ENCODE measurements at regions not wholly inside any gene's neighbourhood (a gene's known extent, or its start where the extent isn't known, plus 50 kb on each side); places are given as distances from the start of the nearest gene placed in this dataset.

GRCh38 chr5:18932081-18932480 is 1055.9 kb downstream of the CDH18 start:
- TF ChIP-seq CTCF (IDR thresholded peaks at IDR 0.05) = no peak
- TF ChIP-seq ZFX (IDR thresholded peaks at IDR 0.05; ENCODE audit: borderline replicate concordance) = no peak

Measured in 22Rv1 (cell line).